NCI-H2081 (cell line): ENCODE measurements at regions not wholly inside any gene's neighbourhood (a gene's known extent, or its start where the extent isn't known, plus 50 kb on each side); places are given as distances from the start of the nearest gene placed in this dataset.

Experiments used
- DNase-seq, 2 experiments: peaks; one replicate each; lab custom pipeline; 2025; lab: John Stamatoyannopoulos, UW

DNA sequence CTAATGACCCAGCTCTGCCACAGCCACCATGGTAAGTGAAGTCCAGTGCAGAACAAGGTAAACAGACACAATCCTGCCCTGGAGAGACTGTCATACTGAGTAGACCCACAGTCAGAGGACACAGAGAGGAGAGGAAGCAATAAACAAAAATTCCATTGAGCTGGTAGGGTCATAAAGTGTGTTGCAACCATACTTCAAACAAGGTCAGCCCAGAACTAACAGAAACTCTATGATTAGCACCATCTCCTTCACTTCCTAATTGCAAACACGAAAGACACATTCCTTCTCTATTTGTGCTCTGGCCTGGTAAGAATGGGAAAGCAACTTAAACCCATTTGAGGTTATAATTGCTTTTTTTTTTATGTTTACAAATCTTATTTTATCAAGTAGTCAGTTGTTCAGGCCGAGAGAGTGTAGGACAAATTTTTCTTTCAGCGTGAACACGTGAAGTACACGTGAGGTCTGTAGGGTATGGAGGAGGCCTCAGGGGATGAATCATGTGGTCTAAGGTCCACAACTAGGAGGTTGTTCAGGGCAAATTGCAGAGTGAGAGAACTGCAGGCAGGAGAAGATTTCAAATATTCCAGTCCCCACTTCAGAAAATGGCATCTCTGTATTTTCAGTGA is 71.4 kb upstream of the GLS start:
- no peak for DNase-seq

DNA sequence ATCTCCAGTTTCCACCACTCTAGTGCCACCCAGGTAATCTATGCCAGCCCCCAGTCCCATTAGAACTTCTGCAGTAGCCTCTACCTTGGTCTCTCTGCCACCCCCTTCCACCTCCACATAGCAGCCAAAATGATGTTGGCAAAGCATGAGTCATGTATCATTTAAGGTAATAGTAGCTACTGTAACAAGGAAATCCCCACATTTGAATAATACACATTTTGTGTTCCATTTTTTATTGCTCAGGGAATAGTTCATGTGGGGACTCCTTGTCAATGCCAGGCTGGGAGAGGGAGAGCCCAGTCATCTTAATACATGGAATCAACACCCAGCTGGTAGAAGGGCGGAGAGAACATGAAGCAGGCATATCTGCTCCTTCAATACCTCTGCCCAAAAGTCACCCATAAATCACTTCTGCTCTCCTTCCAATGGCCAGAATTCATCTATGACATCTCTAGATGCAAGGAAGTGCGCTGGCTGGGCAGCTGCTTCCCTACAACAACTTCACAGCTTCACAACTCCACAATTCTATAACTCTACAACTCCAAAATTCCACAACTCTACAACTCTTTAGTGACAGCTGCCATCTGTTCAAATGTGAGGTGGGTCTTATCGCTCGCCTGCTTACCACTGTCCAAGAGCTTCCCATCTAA is 70.6 kb upstream of the GLS start:
- DNase-seq = no peak

DNA sequence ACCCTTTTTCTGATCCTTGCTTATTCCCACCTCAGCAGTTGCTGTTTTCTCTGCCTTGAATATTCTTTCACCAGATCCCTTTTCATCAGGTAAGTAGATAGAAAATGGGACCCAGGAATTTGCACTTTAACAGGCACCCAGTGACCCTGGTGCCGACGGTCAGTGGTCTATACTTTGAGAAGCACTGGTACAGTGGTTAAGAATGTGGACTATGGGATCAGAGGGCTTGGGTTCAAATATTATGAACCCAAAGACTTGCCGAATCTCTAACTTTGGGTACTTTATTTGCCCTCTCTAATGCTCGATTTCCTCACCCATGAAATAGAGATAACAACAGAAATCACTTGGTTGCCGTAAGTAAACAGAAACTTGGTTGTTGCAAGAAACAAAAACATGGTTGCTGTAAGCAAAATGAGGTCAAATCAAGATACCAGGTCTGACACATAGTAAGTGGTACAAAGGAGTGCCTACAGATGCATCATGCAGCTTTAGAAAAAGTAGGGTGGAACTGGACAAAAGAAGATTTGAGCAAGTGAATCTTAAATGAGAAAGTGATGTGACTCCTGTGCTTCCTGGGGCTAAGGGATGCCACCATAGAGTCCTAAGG is 69.5 kb upstream of the GLS start:
- no peak for DNase-seq

DNA sequence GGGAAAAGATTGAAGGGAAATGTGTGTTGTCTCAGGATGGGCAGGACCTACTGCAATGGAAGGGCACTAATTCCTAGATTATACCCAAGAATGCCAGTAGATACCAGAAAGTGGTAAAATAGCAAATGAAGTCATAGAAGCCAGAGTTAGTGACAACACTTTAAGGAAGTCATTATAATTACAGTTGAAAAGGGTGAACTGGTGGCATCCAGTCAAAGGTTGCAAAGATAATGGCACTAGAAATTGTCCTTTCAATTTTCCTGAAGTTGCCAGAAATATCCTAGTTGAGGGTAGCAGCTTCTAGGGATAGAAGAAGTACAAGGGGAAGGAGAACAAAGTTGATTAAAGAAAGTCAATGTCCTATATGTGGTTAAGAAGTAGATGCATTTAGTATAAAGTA is 68.8 kb upstream of the GLS start:
- no peak for DNase-seq

DNA sequence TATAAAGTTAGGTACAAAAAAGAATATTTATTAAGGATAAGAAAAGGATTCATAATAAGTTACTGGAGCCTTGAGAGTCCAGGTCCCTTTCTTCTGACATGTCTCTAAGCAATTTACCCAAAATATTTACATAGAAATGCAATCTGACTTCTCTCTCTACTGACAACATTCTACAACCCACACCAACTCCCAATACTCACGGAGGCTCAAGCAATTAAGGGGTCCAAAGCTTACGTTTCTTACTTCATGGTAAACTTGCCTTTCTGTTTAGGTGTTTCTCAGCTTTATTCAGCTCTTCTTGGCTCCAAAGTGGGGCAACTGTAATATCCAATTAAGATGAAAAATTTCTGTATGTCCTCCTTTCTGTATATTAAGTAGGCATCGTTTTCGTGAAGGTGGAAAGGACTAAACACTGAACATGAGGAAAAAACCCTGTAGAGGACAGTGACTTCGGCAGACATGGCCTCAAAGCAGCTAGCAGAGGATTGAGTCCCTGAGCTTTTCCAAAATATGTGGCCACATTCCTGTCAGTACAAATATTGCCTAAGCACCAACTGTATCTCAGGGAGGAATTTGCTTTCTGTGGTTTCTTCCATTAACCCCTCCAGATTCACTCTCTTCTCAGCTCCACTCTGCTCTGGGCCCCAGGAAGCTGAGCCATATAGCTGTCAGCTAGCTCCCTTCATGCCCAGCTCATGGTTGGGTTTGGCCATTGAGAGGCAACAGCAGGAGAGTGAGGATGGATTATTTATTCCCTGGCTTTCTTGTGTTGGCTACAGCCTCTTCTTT is 67.9 kb upstream of the GLS start:
- no peak for DNase-seq

DNA sequence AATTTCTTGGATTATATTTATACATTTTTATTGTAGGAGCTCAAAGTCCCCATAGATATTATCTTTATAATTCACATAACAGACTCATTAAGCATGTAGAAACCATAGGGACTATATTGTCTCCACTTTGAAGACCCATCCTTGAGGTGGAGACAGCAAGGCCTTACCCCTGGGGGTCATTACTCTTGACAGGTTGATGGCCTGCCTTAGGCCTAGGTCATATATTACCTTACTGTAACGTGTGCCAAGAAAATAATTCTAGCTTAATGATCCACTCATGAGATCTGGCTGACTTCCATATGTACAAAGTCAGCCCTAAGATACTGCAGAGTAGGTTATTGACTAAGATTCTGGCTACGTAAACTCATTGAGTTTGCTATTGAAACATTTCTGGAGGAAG is 65.4 kb upstream of the GLS start:
- peak in 1 of 2 experiments; percentile 19 for DNase-seq

DNA sequence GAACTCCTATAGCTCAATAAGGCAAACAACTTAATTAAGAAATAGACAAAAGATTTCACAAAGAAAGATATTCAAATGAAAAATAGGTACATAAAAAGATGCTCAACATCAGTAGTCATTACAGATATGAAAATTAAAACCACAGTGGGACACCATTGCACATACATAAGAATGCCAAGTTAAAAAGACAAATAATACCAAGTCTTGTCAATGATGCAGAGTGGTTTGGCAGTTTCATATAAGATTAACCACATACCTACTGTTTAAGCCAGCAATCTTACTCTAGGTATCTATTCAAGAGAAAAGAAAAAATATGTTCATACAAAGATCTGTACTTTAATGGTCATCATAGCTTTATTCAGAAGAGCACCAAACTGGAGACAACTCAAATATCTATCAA is 63.5 kb upstream of the GLS start:
- DNase-seq = no peak

DNA sequence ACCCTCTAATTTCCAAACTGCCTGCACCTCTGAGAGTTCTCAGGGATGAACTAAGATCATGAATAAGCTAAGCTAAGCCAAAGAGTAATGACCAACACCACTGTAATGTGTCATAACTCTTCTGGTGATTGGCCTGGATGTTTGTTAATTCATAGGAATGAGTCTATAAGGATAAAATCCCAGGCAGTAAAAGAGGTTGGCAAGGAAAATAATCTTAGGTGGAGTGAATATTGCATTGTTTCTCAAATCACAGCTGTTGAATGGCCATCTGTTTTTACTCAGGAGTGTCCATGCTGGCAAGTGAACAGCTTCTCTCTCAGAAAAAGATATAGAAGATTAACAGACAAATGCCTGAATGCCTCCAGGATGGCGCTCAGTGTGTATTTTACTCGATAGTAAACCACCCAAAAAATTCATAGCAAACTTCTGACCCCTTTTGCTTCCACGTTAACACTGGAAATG is 60.8 kb upstream of the GLS start:
- DNase-seq = no peak

DNA sequence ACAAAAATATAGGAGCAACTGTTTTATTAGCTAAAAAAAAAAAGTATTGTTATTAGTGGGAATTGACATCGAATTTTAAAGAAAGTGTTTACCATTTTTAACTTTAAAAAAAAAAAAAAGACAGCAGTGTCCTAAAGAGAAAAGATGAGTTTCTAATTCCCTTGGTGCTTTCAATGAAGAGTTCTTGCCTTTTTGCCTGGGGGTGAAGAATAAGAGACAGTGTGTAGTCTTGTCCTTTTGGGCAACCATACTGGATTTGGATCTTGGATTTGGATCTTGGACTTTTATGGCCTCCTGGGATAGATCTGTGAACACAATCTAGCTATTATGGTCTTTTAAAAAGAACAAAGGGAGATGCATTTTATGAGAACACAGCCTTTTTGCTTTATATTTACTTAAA is 60.2 kb upstream of the GLS start:
- DNase-seq = no peak

DNA sequence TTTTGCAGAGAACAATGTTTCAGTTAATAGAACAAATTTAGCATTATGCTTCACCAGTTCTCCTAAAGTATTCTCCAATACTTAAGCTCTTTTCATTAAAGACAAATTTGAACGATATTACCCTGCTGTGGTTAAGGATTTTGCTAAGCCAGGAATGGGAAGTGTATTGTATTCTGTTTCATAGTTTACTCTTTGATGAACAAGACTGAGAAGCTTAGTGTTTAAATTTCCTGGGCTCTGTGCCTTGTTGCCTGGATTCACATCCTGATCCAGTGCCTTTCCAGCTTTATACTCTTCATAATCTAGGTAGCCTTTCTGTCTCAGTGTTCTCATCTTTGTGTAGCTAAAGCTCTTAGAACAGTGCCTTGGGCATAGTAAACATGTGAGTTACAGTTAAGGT is 58.6 kb upstream of the GLS start:
- DNase-seq = no peak

DNA sequence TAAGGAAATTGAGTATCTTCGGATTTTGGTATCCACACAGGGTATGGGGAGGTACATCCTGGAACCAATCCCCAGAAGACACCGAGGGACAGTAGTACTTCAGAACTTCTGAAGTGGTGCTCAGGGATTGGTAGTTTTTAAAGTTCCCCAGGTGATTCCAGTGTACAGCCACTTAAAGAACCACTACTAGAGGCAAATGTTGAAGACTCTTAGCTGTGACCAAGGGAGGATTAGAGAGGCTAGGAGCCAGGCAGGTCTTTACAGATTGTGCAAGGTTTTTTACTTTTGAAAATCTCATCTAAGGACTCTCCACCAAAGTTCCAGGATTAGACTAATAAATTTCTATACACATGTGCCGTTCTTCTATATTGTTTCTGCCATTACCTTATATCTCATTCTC is 52.9 kb upstream of the GLS start:
- DNase-seq = no peak

DNA sequence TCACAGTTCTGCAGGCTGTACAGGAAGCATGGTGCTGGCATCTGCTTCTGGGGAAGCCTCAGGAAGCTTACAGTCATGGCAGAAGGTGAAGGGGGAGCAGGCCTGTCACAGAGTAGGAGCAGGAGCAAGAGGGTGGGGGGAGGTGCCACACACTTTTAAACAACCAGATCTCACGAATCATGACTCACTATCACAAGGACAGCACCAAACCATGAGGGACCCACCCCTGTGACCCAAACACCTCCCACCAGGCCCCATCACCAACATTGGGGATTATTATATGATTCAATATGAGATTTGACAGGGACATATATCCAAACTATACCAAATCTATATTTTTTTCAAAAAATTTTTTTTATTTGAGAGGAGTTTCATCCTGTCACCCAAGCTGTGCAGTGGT is 51.0 kb upstream of the GLS start:
- no peak for DNase-seq
